ENCODE measurements at regions not wholly inside any gene's neighbourhood (a gene's known extent, or its start where the extent isn't known, plus 50 kb on each side); places are given as distances from the start of the nearest gene placed in this dataset.
"Not testable (repeated sequence)": the region's sequence is repeated elsewhere in the genome, so short reads cannot be mapped to it uniquely, and the experiment has no call there.

GRCh38 chr2:6143812-6144211, 451.6 kb downstream of the SOX11 start:
- no peak for DNase-seq

- not testable (repeated sequence) for DNase-seq
Measured at GRCh38 chr2:6147215-6147614, 455.0 kb downstream of the SOX11 start.

- no peak for DNase-seq
Measured at GRCh38 chr2:6148882-6149281, 456.7 kb downstream of the SOX11 start.

DNA sequence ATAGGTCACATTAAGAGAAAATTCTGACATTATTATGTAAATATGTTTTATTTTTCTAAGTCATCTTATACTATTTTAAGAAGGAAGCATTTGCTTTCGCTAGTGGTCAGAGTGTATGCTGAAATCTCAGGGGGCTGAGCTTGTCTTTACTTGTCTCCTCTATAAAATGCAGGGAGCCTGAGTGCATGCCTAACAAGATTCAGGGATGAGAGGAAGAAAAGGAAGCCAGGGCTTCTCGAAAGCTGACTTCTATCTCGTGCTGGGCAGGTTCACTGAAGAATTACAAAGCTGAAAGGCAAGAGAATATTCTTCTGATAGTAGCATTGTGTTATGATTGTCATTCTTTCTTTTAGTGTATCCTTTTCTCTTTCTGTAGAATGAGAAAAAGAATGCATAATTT, 467.4 kb downstream of the SOX11 start:
- no peak for DNase-seq

- DNase-seq: no peak
Measured at GRCh38 chr2:6163932-6164331, 471.7 kb downstream of the SOX11 start.

GRCh38 chr2:6164986-6165747, 473.0 kb downstream of the SOX11 start:
- no peak for DNase-seq

DNA sequence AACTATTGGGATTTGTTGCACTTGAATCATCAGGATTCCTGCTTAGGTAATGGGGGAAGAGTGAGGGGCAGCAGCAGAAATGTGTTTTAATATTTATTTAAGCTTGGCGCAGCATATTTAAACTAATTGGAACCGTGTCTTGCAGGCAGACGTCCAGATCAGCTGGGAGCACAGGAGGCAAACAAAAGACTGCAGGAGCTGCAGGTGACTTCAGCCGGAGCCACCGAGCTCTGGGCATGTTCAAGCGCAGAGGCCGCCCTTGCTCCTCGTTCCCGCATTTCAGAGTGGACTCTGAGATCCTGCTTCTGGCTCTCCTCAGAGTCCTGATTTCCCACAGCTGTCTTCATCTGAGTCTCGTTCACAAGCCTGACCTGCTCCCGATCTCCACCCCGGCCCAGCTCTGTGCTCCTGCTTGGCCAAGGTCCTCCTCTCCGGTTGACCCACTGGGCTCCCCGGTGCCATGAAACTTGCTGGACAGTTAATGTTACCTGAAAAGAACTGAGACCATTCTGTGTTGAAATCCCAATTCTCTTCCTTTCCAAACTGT, 475.5 kb downstream of the SOX11 start:
- DNase-seq: no peak

DNA sequence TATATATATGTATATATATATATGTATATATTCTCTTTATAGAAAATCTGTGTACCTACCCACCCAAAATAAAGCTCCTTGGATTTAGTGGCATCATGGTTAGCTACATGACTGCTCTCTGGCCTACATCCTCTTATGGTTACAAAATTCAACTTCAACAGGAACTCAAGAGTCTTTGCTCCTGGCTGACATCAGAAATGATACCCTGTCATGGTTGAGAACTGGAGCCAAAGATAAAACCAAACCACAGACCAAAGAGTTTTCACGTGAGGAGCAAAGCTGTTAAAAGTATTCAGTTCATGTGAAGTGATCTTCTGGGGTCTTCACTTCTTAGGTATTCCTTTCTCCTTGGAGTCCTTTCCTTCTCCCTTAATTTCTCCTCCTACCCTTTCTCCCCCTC, 476.3 kb downstream of the SOX11 start:
- no peak for DNase-seq

DNA sequence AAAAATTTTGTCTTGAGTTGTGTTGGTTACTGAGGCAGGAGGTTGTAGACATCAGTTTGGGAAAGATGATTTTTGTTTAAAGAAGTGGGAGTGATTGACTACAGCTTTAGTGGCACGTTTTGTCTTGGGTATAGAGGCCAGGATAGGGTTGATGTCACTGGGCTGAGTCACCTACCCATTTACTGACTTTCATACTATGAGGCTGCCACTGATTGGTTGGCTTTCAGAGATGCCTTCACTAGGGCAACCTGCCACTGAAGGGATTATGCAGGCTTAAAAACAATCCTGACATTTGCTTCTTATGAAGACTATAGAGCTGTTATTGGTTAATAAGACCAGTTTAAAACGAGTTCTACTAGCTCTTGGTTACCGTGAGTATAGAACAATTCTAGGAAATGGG, 479.1 kb downstream of the SOX11 start:
- DNase-seq: no peak

DNA sequence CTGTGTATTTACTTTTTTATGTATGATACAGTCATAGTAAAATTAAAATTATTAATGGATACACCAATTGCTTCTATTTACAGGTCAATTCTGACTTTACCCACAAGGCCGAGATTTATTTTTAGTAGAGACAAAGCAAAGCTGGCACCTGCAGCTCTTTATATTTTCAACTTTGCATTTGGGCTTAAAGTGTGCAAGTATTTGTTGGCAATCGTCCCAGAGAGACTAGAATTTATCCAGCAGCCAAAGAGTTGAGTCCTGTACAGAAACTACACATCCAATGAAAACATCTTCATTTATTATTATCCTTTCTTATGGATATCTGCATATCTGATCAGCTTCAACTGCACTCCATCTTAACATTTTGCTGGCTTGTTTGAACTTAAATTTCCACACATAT, 485.6 kb downstream of the SOX11 start:
- no peak for DNase-seq

DNA sequence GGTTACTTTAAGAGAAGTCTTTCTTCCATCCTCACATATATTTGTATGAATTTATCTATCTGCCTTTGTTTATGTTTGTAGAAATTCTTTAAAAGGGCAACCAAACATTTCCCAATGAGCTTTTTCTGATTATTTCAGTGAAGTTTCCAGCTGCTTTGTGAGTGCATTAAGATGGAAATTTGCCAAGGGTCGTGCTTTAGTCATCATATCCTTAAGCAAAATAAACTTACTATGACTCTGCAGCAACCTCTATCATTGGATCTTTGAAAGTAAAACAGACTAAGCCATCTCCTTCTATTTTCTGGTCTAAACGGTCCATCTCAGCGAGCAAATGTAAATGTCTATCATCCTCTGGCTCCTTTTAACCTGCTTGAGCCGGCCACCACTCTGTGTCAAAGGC, 489.3 kb downstream of the SOX11 start:
- DNase-seq: no peak

DNA sequence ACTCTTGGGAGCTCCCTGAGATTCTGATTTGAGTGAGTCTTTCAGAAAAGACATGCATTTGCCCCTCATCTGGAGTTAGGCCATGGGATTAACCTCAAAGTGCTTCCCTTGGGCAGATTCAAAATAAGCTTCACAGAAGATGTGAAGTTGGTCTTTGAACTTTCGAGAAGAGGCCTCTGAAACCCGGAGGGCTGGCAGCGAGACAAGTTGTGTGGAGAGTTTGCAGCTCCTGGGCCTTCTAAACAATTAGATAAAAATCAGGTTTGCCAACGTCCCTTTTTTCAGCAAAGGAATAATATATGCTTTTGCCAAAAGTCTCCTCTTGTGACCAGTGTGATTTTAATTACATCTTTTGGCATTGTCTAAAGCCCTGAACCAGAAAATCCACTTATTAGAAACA, 489.7 kb downstream of the SOX11 start:
- DNase-seq: no peak

DNA sequence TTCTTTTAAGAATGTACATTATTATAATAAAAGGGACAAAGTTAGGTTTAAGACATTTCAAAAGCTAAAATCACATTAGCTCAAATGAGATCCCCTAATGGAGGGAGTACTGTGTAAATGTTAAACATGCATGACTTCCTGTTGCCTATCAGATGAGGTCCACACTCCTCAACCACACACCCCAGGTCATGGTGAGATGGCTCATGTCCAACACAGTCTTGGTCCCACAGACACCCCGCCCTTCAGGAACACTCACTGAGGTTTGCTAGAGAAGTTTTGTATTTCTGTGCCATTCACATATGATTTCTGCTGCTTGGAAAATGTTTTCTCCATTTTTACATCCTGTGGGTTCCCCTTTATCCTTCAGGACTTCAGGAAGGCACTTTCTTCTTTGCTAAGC, 491.0 kb downstream of the SOX11 start:
- no peak for DNase-seq

- DNase-seq: no peak
Measured at GRCh38 chr2:6184532-6185292, 492.5 kb downstream of the SOX11 start.

- no peak for DNase-seq
Measured at GRCh38 chr2:6186332-6187151, 494.4 kb downstream of the SOX11 start.

GRCh38 chr2:6196449-6196848, 504.3 kb downstream of the SOX11 start:
- no peak for DNase-seq

- DNase-seq: not testable (repeated sequence)
Measured at GRCh38 chr2:6198370-6198919, 506.3 kb downstream of the SOX11 start.

DNA sequence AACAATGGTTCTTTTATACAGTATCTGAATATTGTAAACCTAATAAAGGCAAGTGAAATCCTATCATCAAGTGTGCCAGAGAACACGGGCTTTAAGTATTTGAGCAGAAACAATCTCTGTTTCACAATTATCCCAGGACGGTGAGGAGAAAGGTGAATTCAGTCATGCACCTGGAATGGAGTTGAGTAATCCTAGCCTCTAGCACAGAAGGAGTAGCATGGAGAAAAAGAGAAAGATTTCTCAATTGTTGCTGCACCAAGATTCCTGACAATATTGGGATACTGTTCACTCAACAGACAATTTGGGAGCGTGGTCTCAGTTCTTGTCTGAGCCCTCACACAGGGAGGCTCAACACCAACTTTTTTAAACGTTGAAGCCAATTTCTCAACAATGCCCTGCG, 510.6 kb downstream of the SOX11 start:
- no peak for DNase-seq

DNA sequence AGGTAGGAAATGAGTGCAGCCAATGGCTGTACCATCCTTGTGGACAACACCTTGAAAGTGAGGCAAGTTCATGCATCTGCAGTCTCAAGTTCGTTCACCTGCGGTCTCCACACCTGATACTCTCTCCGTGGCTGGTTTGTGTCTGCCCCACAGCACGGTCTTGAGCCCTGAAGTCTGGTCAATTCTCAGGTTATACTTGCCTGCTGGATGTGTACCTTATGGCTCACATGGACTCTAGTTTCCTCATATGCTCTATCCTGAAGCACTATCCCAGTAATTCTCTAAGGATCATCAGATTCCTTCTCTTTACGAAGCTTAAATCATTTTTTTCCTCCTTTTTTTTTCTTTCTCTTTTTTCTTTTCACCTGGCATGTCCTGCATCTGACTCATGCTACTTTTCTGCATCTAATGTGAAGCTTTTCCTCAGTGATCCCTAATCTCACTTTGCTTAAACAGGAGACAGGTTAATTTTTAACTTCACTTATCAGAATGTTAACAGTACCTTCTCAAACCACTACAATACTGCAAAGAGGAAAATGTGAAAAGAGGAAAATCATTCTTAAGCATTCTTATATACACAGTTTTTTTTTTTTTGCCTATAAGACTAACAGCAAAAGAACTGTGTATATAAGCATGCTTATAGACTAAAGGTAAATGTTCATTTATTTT, 511.2 kb downstream of the SOX11 start:
- DNase-seq: no peak

- DNase-seq: no peak
Measured at GRCh38 chr2:6206882-6207281, 514.7 kb downstream of the SOX11 start.

- no peak for DNase-seq
Measured at GRCh38 chr2:6211236-6211635, 519.1 kb downstream of the SOX11 start.

DNA sequence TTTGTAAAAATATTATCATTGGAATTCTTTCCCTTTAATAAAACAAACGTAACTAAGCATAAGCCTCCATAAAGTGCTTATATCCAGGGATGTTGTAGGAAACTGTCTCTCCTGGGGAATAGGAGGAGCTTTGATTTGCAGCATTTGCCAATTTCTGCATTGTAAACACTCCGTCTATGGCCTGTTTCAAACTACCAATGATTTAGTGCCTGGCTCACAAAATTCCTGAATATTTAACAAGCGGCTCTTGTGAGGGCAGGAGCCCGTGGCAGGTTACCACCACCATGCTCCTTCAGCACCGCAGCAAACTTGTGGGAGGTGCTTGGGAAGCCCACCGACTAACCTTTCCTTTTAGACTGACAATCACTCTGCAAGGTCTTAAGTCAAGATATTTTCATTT, 520.3 kb downstream of the SOX11 start:
- DNase-seq: no peak
